ENCODE measurements at regions not wholly inside any gene's neighbourhood (a gene's known extent, or its start where the extent isn't known, plus 50 kb on each side); places are given as distances from the start of the nearest gene placed in this dataset.

DNA sequence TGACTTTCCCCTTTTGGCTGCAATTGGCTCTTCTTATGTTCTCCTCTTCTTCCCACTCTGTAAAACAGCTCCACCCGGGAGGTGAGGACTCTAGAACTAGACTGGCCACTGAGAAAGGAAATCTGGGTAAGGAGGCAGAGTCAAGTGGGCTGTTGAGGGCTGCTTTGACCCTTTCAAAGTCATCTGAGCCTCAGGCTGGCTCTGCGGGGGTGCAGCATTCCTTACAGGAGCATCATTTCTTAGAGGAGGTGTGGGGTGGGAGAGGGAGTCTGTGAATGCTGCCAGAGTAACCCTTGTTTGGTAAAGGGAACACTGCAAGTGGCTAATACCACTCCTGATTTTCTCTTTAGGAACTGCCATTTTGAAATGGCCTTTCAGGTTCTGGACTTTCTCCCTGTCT, 377.7 kb upstream of the SMARCA2 start (continued):
- TF ChIP-seq ZNF462 (CRISPR knock-in tag; IDR thresholded peaks at IDR 0.05) (no peak), ETS1 (IDR thresholded peaks at IDR 0.05) (no peak), POLR2AphosphoS5 (IDR thresholded peaks at IDR 0.05; ENCODE audit: low read depth) (no peak), EZH2phosphoT487 (IDR thresholded peaks at IDR 0.05; ENCODE audit: unreplicated experiment) (no peak), CREB1 (CRISPR knock-in tag; IDR thresholded peaks at IDR 0.05; ENCODE audit: low read depth) (no peak)

GRCh38 chr9:1639166-1639565, 376.0 kb upstream of the SMARCA2 start:
- Mint-ChIP-seq H3K4me3 (no peak overlapping the region), H3K9me3 (no peaks in the 10 kb centered on the region; the same call in 2 of the 3 replicates), H3K4me1 (no peaks in the 10 kb centered on the region), H3K27me3 (ENCODE audit: insufficient read depth, low read depth, poor library complexity) (no peaks in the 10 kb centered on the region), H3K27ac (no peak overlapping the region), H3K36me3 (ENCODE audit: low read depth) (no peaks in the 10 kb centered on the region)
- H3K4me1 ChIP-seq (ENCODE audit: insufficient read depth): no peaks in the 10 kb centered on the region
- H3F3A ChIP-seq (replicated peaks; ENCODE audit: low read depth): no peaks in the 10 kb centered on the region
- no peaks in the 10 kb centered on the region for H4K20me1 ChIP-seq (replicated peaks; ENCODE audit: insufficient read depth)
- H3K27ac ChIP-seq (ENCODE audit: low read depth): no peak overlapping the region
- no peak for ATAC-seq
- no peak for TF ChIP-seq ZNF114 (CRISPR knock-in tag; IDR thresholded peaks at IDR 0.05)
- no peak for TF ChIP-seq ZNF462 (CRISPR knock-in tag; IDR thresholded peaks at IDR 0.05)
- TF ChIP-seq NANOG (IDR thresholded peaks at IDR 0.05; ENCODE audit: borderline replicate concordance): no peak
- no peak for TF ChIP-seq STAT1 (IDR thresholded peaks at IDR 0.05; ENCODE audit: unreplicated experiment)
- H3K4me2 ChIP-seq: no peak overlapping the region
- no peak for DNase-seq (ENCODE audit: low spot score)
- no peaks in the 10 kb centered on the region for H3K27me3 ChIP-seq (ENCODE audit: insufficient read depth)
- H3K79me2 ChIP-seq (replicated peaks; ENCODE audit: insufficient read depth): no peaks in the 10 kb centered on the region
- no peak overlapping the region for H2AFZ ChIP-seq
- no peaks in the 10 kb centered on the region for H3K36me3 ChIP-seq (ENCODE audit: insufficient read depth)
- H3K9me2 ChIP-seq (ENCODE audit: insufficient read depth): 0 out of 2 replicates have a peak, but pooled peaks cover 5% of the 10 kb centered on the region
- no peak overlapping the region for H3K4me3 ChIP-seq

Data from GM23338 (cell line).